Left renal cortex interstitium (tissue), 4 donors: ENCODE measurements at regions not wholly inside any gene's neighbourhood (a gene's known extent, or its start where the extent isn't known, plus 50 kb on each side); places are given as distances from the start of the nearest gene placed in this dataset.
"Not testable (repeated sequence)": the region's sequence is repeated elsewhere in the genome, so short reads cannot be mapped to it uniquely, and the experiment has no call there.

Source experiments
- DNase-seq, 4 donors: peaks; one replicate each; pipeline ENCODE4 v3.0.0-alpha.2; 2013; ENCODE audit warnings: low read depth in 4 of 4, low spot score in 2 of 4, missing footprints in 1 of 4

- DNase-seq: no peak
Measured at GRCh38 chr9:113664181-113664875, 200.8 kb downstream of the RGS3 start.

GRCh38 chr9:113665064-113665463 is 201.5 kb downstream of the RGS3 start:
- DNase-seq: no peak

- DNase-seq: no peak
Measured at GRCh38 chr9:113665756-113666155, 202.2 kb downstream of the RGS3 start.

GRCh38 chr9:113668061-113668460 is 204.5 kb downstream of the RGS3 start:
- DNase-seq: no peak

GRCh38 chr9:113669522-113670115 is 206.1 kb downstream of the RGS3 start:
- DNase-seq: no peak

- DNase-seq: no peak
Measured at GRCh38 chr9:113673726-113674125, 202.4 kb upstream of the ZNF618 start.

- no peak for DNase-seq
Measured at GRCh38 chr9:113674436-113674835, 201.7 kb upstream of the ZNF618 start.

- DNase-seq: no peak
Measured at GRCh38 chr9:113675475-113675941, 200.6 kb upstream of the ZNF618 start.

GRCh38 chr9:113677057-113677456 is 199.1 kb upstream of the ZNF618 start:
- DNase-seq: no peak

GRCh38 chr9:113677569-113677968 is 198.5 kb upstream of the ZNF618 start:
- DNase-seq: no peak

- DNase-seq: no peak
Measured at GRCh38 chr9:113678119-113678858, 197.8 kb upstream of the ZNF618 start.

- no peak for DNase-seq
Measured at GRCh38 chr9:113678859-113679256, 197.3 kb upstream of the ZNF618 start.

GRCh38 chr9:113682297-113682771 is 193.8 kb upstream of the ZNF618 start:
- peak in 1 of 4 donors; percentile 70 for DNase-seq

GRCh38 chr9:113685636-113686035 is 190.5 kb upstream of the ZNF618 start:
- DNase-seq: not testable (repeated sequence)

GRCh38 chr9:113687107-113687679 is 188.9 kb upstream of the ZNF618 start:
- DNase-seq: no peak

GRCh38 chr9:113687680-113688371 is 188.3 kb upstream of the ZNF618 start:
- no peak for DNase-seq

GRCh38 chr9:113690055-113690740 is 185.9 kb upstream of the ZNF618 start:
- no peak for DNase-seq

GRCh38 chr9:113692256-113692655 is 183.9 kb upstream of the ZNF618 start:
- DNase-seq: no peak

GRCh38 chr9:113694912-113695311 is 181.2 kb upstream of the ZNF618 start:
- DNase-seq: no peak

- no peak for DNase-seq
Measured at GRCh38 chr9:113695440-113695851, 180.7 kb upstream of the ZNF618 start.
